HG02970 (cell line): ENCODE measurements at regions not wholly inside any gene's neighbourhood (a gene's known extent, or its start where the extent isn't known, plus 50 kb on each side); places are given as distances from the start of the nearest gene placed in this dataset.
"Not testable (repeated sequence)": the region's sequence is repeated elsewhere in the genome, so short reads cannot be mapped to it uniquely, and the experiment has no call there.

Source experiments
- ATAC-seq: cut with Tn5 transposase; IDR thresholded peaks from one replicate; pipeline ENCODE4 v1.9.1; 2021; ENCODE audit warnings: mild to moderate bottlenecking, moderate library complexity, moderate number of reproducible peaks; ENCODE audit not compliant: unreplicated experiment, low FRiP score

DNA sequence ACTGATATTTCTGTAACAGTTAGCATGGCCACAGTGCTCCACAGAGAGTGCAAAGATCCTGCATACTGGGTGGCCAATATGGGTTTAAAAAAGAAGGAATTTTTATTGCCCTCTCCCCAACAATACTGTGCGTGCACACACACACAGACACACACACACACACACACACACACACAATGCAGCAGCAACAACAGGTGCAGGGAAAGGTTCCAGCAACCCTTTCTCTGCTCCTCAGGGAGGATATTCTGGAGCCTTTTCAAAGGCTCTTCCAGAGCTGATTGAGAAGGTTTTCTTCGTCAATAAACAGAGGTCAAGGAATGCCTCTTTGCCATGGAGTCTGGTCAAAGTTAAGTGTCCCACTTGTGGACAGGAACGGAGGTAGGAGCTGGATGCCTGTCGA, 84.8 kb upstream of the ZFP42 start:
- no peak for ATAC-seq

GRCh38 chr4:187915406-187915805, 80.2 kb upstream of the ZFP42 start:
- ATAC-seq: not testable (repeated sequence)

GRCh38 chr4:187919966-187920365, 75.6 kb upstream of the ZFP42 start:
- no peak for ATAC-seq

GRCh38 chr4:187921946-187922623, 73.5 kb upstream of the ZFP42 start:
- ATAC-seq: no peak

DNA sequence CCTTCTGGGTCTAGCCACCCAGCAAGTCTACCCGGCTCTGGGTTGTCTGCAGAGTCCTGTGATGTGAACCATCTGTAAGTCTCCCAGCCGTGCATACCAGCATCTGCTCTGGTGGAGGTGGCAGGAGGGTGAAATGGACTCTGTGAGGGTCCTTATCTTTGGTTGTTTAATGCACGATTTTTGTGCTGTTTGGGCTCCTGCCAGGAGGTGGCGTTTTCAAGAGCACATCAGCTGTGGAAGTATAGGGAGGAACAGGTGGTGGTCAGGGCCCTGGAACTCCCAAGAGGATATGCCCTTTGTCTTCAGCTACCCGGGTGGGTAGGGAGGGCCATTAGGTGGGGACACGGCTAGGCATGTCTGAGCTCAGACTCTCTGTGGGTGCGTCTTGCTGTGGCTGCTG, 66.5 kb upstream of the ZFP42 start:
- no peak for ATAC-seq

GRCh38 chr4:187934766-187935165, 60.8 kb upstream of the ZFP42 start:
- ATAC-seq: no peak

DNA sequence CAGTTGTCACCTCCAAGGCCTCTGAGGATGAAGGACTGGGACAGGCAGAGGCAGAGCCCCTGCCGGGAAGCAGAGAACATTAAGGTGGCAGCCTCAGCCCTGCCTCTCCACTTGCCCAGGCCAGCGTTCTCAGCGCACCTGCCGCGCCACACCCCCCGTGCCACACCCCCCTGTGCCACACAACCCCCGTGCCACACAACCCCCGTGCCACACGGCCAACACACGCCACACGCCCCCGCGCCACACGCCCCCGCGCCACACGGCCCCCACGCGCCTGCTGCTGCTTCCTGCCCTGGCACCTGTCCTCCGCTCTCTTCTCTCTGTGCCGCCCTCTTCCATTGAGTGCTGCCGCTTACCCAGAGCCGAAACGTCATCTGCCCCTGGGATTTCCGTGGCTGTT, 58.0 kb upstream of the ZFP42 start:
- ATAC-seq: no peak

- no peak for ATAC-seq
Observed at GRCh38 chr4:187940299-187940698, 55.3 kb upstream of the ZFP42 start.

GRCh38 chr4:187942968-187943367, 52.6 kb upstream of the ZFP42 start:
- ATAC-seq: no peak

GRCh38 chr4:187944179-187944578, 51.4 kb upstream of the ZFP42 start:
- no peak for ATAC-seq
